ENCODE measurements at regions not wholly inside any gene's neighbourhood (a gene's known extent, or its start where the extent isn't known, plus 50 kb on each side); places are given as distances from the start of the nearest gene placed in this dataset.

- DNase-seq (ENCODE audit: low read depth), result no peak
- no peak for TF ChIP-seq CTCF (conservative IDR thresholded peaks at IDR 0.05; ENCODE audit: control insufficient read depth, insufficient read depth, low read depth, low read length)
- H3K4me3 ChIP-seq (ENCODE audit: control insufficient read depth, low read depth, low read length), result no peak overlapping the region
Observed at GRCh38 chr2:11009891-11010290, 98.2 kb downstream of the KCNF1 start.

- no peak for DNase-seq (ENCODE audit: low read depth)
- no peak for TF ChIP-seq CTCF (conservative IDR thresholded peaks at IDR 0.05; ENCODE audit: control insufficient read depth, insufficient read depth, low read depth, low read length)
- H3K4me3 ChIP-seq (ENCODE audit: control insufficient read depth, low read depth, low read length), result no peak overlapping the region
Observed at GRCh38 chr2:11011359-11011758, 99.6 kb downstream of the KCNF1 start.

GRCh38 chr2:11012131-11012693 is 100.5 kb downstream of the KCNF1 start:
- no peak overlapping the region for H3K4me3 ChIP-seq (ENCODE audit: control insufficient read depth, low read depth, low read length)
- no peak for DNase-seq (ENCODE audit: low read depth)
- no peak for TF ChIP-seq CTCF (conservative IDR thresholded peaks at IDR 0.05; ENCODE audit: control insufficient read depth, insufficient read depth, low read depth, low read length)

GRCh38 chr2:11013196-11013595 is 101.5 kb downstream of the KCNF1 start:
- no peak for TF ChIP-seq CTCF (conservative IDR thresholded peaks at IDR 0.05; ENCODE audit: control insufficient read depth, insufficient read depth, low read depth, low read length)
- no peak overlapping the region for H3K4me3 ChIP-seq (ENCODE audit: control insufficient read depth, low read depth, low read length)
- DNase-seq (ENCODE audit: low read depth), result no peak

GRCh38 chr2:11014026-11014425 is 102.3 kb downstream of the KCNF1 start:
- TF ChIP-seq CTCF (conservative IDR thresholded peaks at IDR 0.05; ENCODE audit: control insufficient read depth, insufficient read depth, low read depth, low read length), result no peak
- DNase-seq (ENCODE audit: low read depth), result no peak
- H3K4me3 ChIP-seq (ENCODE audit: control insufficient read depth, low read depth, low read length), result no peak overlapping the region

DNA sequence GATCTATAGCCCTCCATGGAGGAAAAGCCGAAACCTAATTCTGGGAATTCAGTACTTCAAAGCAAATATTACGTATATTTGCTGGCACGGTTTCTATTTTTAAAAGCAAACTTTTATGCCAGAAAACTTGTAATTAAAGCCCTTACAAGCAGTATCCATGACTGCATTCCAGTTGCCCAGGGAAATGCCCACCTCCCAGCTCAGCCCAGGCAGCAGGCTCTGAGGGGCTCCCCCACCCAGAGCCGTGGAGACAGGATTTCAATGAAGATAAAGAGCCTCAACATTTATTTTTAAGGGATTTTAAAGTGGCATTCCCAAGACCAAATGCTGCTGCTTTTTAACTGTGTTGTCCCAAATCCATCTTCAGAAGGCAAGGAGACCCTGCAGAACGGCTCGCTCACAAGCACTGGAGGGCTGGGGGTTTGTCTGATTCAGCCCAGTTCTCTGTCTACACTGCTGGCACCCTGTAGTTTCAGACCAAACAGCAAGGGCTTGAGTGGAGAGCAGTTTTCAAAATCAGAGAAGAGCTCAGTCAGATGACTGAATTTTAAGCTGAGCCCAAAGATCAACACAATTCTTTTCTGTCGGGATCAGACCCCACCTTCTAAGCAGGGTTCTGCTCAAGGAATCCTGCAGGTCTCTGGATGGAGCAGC is 105.1 kb downstream of the KCNF1 start:
- no peak overlapping the region for H3K4me3 ChIP-seq (ENCODE audit: control insufficient read depth, low read depth, low read length)
- DNase-seq (ENCODE audit: low read depth), result no peak
- TF ChIP-seq CTCF (conservative IDR thresholded peaks at IDR 0.05; ENCODE audit: control insufficient read depth, insufficient read depth, low read depth, low read length), result no peak

Measured in fibroblast of mammary gland (primary cell).